Cardiac fibroblast (primary cell): ENCODE measurements at regions not wholly inside any gene's neighbourhood (a gene's known extent, or its start where the extent isn't known, plus 50 kb on each side); places are given as distances from the start of the nearest gene placed in this dataset.
A peak's percentile ranks its signal among the peaks of the same experiment; 100 is the strongest.

Experiments used
- DNase-seq, 2 donors: peaks; one replicate each; pipeline versions ENCODE4 v3.0.0 to v3.0.0-alpha.2; 2010; ENCODE audit warnings: low read depth in 2 of 2
- H3K4me3 ChIP-seq, 2 donors: replicated peaks in 1 of 2; 1 replicate in 1 of 2; 2 replicates in 1 of 2; pipeline ENCODE4 v1.5.1; 2011; ENCODE audit warnings: low read depth in 2 of 2, low read length in 2 of 2, mild to moderate bottlenecking in 2 of 2, moderate library complexity in 1 of 2
- TF ChIP-seq, protein P1 (sequence below): IDR thresholded peaks from one replicate; pipeline ENCODE4 v1.5.1; 2011; ENCODE audit warnings: low read depth, mild to moderate bottlenecking, low read length, inconsistent platforms

DNA sequence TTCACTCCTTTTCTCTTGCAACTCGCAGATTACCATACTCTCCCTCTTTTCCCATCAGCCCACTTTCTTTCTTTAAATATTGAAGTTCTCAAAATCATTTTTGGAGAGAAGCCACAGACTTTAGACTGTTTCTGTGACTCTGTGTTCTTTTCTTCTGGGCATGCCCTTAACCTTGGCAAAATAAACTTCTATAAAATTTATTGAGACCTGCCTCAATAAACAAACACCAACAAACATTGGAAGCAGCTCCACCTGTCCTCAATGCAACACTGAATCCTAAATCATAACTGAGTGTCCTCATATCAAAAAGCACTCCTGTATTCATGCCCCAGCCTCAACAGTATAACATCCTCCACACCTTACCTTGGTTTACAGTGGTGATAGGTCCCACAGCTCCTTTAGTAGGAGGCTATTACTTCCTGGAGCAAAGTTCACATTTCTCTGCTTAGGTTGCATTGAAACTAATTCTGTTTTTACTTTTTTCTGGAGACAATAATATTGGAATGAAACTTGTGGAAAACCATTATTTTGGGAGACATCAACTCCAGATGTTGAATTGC, 320.0 kb upstream of the LRRC4C start:
- no peak overlapping the region for H3K4me3 ChIP-seq
- TF ChIP-seq, protein P1, sequence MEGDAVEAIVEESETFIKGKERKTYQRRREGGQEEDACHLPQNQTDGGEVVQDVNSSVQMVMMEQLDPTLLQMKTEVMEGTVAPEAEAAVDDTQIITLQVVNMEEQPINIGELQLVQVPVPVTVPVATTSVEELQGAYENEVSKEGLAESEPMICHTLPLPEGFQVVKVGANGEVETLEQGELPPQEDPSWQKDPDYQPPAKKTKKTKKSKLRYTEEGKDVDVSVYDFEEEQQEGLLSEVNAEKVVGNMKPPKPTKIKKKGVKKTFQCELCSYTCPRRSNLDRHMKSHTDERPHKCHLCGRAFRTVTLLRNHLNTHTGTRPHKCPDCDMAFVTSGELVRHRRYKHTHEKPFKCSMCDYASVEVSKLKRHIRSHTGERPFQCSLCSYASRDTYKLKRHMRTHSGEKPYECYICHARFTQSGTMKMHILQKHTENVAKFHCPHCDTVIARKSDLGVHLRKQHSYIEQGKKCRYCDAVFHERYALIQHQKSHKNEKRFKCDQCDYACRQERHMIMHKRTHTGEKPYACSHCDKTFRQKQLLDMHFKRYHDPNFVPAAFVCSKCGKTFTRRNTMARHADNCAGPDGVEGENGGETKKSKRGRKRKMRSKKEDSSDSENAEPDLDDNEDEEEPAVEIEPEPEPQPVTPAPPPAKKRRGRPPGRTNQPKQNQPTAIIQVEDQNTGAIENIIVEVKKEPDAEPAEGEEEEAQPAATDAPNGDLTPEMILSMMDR, result no peak
- no peak for DNase-seq

DNA sequence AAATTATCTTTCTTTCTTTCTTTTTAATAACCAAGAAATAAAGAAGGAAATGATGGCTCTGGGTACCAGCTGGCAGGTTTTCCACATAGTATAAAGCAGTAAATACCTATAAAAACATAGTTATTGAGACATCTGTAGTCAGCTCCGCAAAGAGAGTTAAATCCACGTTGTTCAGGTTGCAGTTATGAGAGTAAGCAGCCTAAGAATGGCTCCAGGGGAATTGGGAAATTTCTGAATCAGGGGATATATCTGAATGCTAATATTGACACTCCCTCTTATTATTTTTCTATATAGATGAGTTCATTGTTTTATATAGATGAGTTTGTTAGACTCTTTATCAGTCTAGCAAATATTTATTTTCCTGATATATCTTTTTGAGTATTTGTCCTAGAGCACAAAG, 322.0 kb upstream of the LRRC4C start:
- TF ChIP-seq, protein P1, result no peak
- H3K4me3 ChIP-seq, result no peak overlapping the region
- no peak for DNase-seq

DNA sequence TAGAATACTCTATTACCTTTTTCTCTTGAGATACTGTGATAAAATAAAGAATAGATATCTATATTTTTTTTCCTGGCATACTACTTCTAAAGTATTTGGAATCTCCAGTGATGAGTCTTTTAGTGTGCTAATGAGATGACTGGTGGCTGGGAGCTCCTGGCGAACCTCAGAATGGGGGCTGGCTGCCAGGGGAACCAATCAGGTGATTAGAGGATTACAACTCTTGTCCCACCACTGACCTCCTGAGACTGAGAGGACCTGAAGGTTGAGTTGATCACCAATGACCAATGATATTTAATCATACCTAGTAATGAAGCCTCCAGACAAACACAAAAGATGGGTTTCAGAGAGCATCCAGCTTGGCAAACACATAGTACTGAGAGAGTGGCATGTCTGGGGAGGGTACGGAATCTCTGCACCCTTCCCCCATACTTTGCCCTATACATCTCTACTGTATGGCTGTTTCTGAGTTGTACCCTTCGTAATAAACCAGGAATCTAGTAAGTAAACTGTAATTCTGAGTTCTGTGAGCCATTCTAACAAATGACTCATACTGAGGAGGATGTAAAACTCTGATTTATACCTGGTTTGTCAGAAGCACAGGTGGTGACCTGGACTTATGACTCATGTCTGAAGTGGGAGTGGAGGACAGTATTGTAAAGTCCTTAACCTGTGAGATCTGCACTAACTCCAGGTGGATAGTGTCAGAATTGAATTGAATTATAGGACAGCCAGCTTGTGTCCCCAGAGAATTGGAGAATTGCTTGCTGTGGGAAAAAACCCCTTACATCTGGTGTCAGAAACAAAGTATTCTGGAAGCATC, 325.3 kb upstream of the LRRC4C start:
- TF ChIP-seq, protein P1, result no peak
- H3K4me3 ChIP-seq, result no peak overlapping the region
- DNase-seq, result peak in 1 of 2 donors; percentile 2

DNA sequence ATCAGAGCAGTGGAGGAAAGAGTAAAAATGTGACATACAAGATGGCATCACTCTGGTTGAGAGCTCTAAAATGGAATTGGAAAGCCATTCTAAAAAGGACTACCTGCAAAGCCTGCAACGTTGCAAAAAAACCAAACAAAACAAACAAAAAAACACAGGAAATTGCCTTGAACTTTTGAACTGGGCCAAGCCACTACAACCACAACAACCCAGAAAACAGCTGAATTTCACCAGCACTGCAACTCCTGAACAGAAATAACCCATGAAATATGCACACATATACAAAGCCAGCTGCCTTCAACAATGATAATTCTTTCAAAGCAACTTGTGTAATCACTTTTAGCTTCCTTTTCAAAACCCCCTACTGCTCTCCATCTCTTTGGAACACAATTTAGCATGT, 326.6 kb upstream of the LRRC4C start:
- peak; percentile 0 to 40 for DNase-seq
- TF ChIP-seq, protein P1, result no peak
- H3K4me3 ChIP-seq, result no peak overlapping the region

DNA sequence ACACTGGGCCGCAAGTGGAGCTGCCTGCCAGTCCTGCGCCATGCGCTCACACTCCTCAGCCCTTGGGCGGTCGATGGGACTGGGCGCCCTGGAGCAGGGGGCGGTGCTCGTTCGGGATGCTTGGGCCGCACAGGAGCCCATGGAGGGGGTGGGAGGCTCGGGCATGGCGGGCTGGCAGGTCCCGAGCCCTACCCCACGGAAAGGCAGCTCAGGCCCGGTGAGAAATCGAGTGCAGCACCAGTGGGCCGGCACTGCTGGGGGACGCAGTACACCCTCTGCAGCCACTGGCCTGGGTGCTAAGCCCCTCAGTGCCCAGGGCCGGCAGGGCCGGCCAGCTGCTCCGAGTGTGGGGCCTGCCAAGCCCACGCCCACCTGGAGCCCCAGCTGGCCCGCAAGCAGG, 328.7 kb upstream of the LRRC4C start:
- DNase-seq, result no peak
- no peak overlapping the region for H3K4me3 ChIP-seq
- TF ChIP-seq, protein P1, result no peak

DNA sequence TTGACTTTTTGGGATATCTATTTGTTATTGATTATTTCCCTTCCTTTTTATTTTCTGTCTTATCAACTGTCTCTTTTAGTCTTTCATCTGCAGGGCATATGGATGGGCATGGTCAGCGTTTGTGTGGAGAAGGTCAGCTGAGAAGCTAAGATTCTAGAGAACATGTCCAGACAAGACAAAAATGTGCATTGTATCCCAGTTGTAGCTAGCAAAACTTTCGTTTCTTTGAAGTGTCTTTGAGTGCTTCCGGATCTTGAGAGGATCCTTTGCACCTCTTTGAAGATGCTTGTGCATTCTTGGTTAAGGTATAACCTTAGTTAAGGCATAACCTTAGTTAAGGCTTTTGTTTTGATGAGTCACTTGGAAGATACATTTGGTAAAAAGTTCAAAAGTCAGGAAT, 329.9 kb upstream of the LRRC4C start:
- DNase-seq, result no peak
- TF ChIP-seq, protein P1, result no peak
- no peak overlapping the region for H3K4me3 ChIP-seq

DNA sequence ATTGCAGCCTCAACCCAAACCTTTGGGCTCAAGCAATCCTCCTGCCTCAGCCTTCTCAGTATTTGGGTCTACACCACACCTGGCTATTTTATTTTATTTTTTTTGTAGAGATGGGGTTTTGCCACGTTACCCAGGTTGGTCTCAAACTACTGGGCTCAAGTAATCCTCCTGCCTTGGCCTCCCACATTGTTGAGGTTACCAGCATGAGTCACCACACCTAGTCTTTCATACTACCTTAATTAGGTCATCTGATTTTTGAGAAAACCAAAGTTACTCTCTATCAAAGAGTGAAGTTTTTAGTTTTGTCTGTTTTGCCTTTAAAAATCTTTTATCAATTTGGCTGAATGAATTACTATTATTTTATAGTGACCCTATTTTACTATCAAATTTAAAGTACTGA, 335.6 kb upstream of the LRRC4C start:
- DNase-seq, result no peak
- H3K4me3 ChIP-seq, result no peak overlapping the region
- TF ChIP-seq, protein P1, result no peak
